A549 (cell line): ENCODE measurements at regions not wholly inside any gene's neighbourhood (a gene's known extent, or its start where the extent isn't known, plus 50 kb on each side); places are given as distances from the start of the nearest gene placed in this dataset.

ENCODE experiments used
- ATAC-seq, 2 experiments: fragments of 200-7000 bp in 1 of 2; fragments of >200 bp in 1 of 2; cut with Nextera tagmentation in 1 of 2; cut with Tn5 transposase in 1 of 2; 3 replicates each; pipeline versions ENCODE4 v1.8.0 to v1.9.1; 2018 to 2020; ENCODE audit warnings: mild to moderate bottlenecking in 1 of 2, moderate library complexity in 1 of 2
- CTCF ChIA-PET: fragments of 300-600 bp; sonication (Branson Sonifier 250); formaldehyde crosslinking; extraction: SDS; loops from one replicate; lab custom pipeline; 2021; ENCODE audit warnings: antibody characterized with exemption, inconsistent platforms; lab: Yijun Ruan, JAX
- POLR2A ChIA-PET: fragments of 350-600 bp; formaldehyde crosslinking; extraction: SDS; loops from one replicate; lab custom pipeline; 2021; ENCODE audit warnings: antibody characterized with exemption, inconsistent platforms; lab: Yijun Ruan, JAX
- DNase-seq, 2 experiments: peaks; one replicate each; pipeline versions ENCODE4 v3.0.0 to v3.0.0-alpha.2; 2011 to 2016; ENCODE audit warnings: low read depth in 1 of 2, low spot score in 1 of 2
- FAIRE-seq: peaks from 2 replicates; lab custom pipeline; 2011; peaks lifted over from hg19 to GRCh38; lab: Jason Lieb, UNC
- H3K27ac ChIP-seq, 2 experiments: fragments of >200 bp; sonication (Bioruptor Twin); formaldehyde crosslinking; 3 replicates each; pipeline ENCODE4 v1.5.1; 2016 to 2017
- H3K4me1 ChIP-seq: fragments of >200 bp; sonication (Bioruptor Twin); formaldehyde crosslinking; 3 replicates; pipeline ENCODE4 v1.6.1; 2016
- H3K4me2 ChIP-seq: fragments of >200 bp; sonication (Bioruptor Twin); formaldehyde crosslinking; 3 replicates; pipeline ENCODE4 v1.6.1; 2016
- H3K4me3 ChIP-seq: fragments of >200 bp; sonication (Bioruptor Twin); formaldehyde crosslinking; 3 replicates; pipeline ENCODE4 v1.5.1; 2016
- H3K9me3 ChIP-seq: fragments of >200 bp; sonication (Bioruptor Twin); formaldehyde crosslinking; 3 replicates; pipeline ENCODE4 v1.6.1; 2016
- CBX8 ChIP-seq: fragments of 200-600 bp; sonication (generic); IDR thresholded peaks from 2 replicates; pipeline ENCODE4 v1.6.1; 2016
- CEBPB ChIP-seq, 2 experiments: fragments of >200 bp in 1 of 2; sonication (Bioruptor Twin) in 1 of 2; formaldehyde crosslinking in 1 of 2; IDR thresholded peaks; 2 replicates each; pipeline ENCODE4 v1.6.1; 2012 to 2016
- EHMT2 ChIP-seq: fragments of 200-600 bp; sonication (generic); IDR thresholded peaks from 2 replicates; pipeline ENCODE4 v1.6.1; 2016; ENCODE audit warnings: antibody characterized with exemption, low read depth, mild to moderate bottlenecking, moderate library complexity
- ELK1 ChIP-seq: fragments of 150-350 bp; IDR thresholded peaks from 2 replicates; pipeline ENCODE4 v1.6.1; 2014; ENCODE audit warnings: low read depth, mild to moderate bottlenecking, low read length
- EP300 ChIP-seq, 2 experiments: fragments of >200 bp; sonication (Bioruptor Twin); formaldehyde crosslinking; IDR thresholded peaks; 2 replicates in 1 of 2; 3 replicates in 1 of 2; pipeline ENCODE4 v1.6.1; 2016 to 2017
- FOSB ChIP-seq: fragments of 250-450 bp; sonication (Bioruptor Pico); IDR thresholded peaks from 2 replicates; pipeline ENCODE4 v1.5.0; 2020; ENCODE audit warnings: mild to moderate bottlenecking, moderate library complexity
- FOSL2 ChIP-seq, 2 experiments: fragments of 450-650 bp in 1 of 2; fragments of >200 bp in 1 of 2; sonication (Bioruptor Twin) in 1 of 2; formaldehyde crosslinking; IDR thresholded peaks; 2 replicates each; pipeline versions ENCODE4 v1.5.0 to v1.6.1; 2016 to 2020; ENCODE audit warnings: mild to moderate bottlenecking in 1 of 2, moderate library complexity in 1 of 2
- FOXS1 ChIP-seq: fragments of 250-450 bp; sonication (Bioruptor Pico); IDR thresholded peaks from 2 replicates; pipeline ENCODE4 v1.5.0; 2020; ENCODE audit warnings: mild to moderate bottlenecking, moderate library complexity
- HOXB13 ChIP-seq: fragments of 250-450 bp; sonication (Bioruptor Pico); IDR thresholded peaks from 2 replicates; pipeline ENCODE4 v1.5.0; 2020; ENCODE audit warnings: low read depth, mild to moderate bottlenecking, moderate library complexity
- HOXB5 ChIP-seq: fragments of 250-450 bp; sonication (Bioruptor Pico); IDR thresholded peaks from 2 replicates; pipeline ENCODE4 v1.5.0; 2020; ENCODE audit warnings: mild to moderate bottlenecking, moderate library complexity
- JUN ChIP-seq, 2 experiments: fragments of >200 bp; sonication (Bioruptor Twin); formaldehyde crosslinking; IDR thresholded peaks; 2 replicates in 1 of 2; 3 replicates in 1 of 2; pipeline ENCODE4 v1.6.1; 2016 to 2017
- JUNB ChIP-seq: fragments of >200 bp; sonication (Bioruptor Twin); formaldehyde crosslinking; IDR thresholded peaks from 2 replicates; pipeline ENCODE4 v1.6.1; 2016
- MAFK ChIP-seq: fragments of 450-650 bp; IDR thresholded peaks from 2 replicates; pipeline ENCODE4 v1.6.1; 2014; ENCODE audit not compliant: partially characterized antibody
- MAX ChIP-seq: IDR thresholded peaks from 2 replicates; pipeline ENCODE4 v1.6.1; 2012
- MAZ ChIP-seq: fragments of 150-350 bp; IDR thresholded peaks from 2 replicates; pipeline ENCODE4 v1.6.1; 2014; ENCODE audit warnings: antibody characterized with exemption, low read depth, low read length, borderline replicate concordance
- MYC ChIP-seq: IDR thresholded peaks from 2 replicates; pipeline ENCODE4 v1.6.1; 2012; ENCODE audit warnings: mild to moderate bottlenecking, inconsistent platforms, low read length, improper control_type of control experiment, borderline replicate concordance
- NPAS2 ChIP-seq: fragments of 250-450 bp; sonication (Bioruptor Pico); IDR thresholded peaks from 2 replicates; pipeline ENCODE4 v1.8.0; 2022; ENCODE audit warnings: mild to moderate bottlenecking, moderate library complexity, borderline replicate concordance
- RAD21 ChIP-seq, 2 experiments: fragments of >200 bp in 1 of 2; sonication (Bioruptor Twin) in 1 of 2; formaldehyde crosslinking in 1 of 2; IDR thresholded peaks in 1 of 2; conservative IDR thresholded peaks in 1 of 2; 2 replicates in 1 of 2; 3 replicates in 1 of 2; pipeline ENCODE4 v1.6.1; 2012 to 2018; ENCODE audit warnings: inconsistent platforms in 1 of 2
- RARB ChIP-seq: fragments of 250-450 bp; sonication (Bioruptor Pico); IDR thresholded peaks from 2 replicates; pipeline ENCODE4 v1.8.0; 2021; ENCODE audit warnings: mild to moderate bottlenecking, moderate library complexity
- RCOR1 ChIP-seq: fragments of 150-350 bp; IDR thresholded peaks from 2 replicates; pipeline ENCODE4 v1.6.1; 2014; ENCODE audit warnings: antibody characterized with exemption, low read length, low read depth
- RFX5 ChIP-seq: fragments of 450-650 bp; IDR thresholded peaks from 2 replicates; pipeline ENCODE4 v1.7.1; 2014; ENCODE audit warnings: antibody characterized with exemption, mild to moderate bottlenecking, moderate library complexity
- RNF2 ChIP-seq: fragments of 200-600 bp; sonication (generic); IDR thresholded peaks from 2 replicates; pipeline ENCODE4 v1.6.1; 2016; ENCODE audit warnings: low read depth, mild to moderate bottlenecking, antibody characterized with exemption, moderate library complexity, borderline replicate concordance
- SMC3 ChIP-seq: fragments of >200 bp; sonication (Bioruptor Twin); formaldehyde crosslinking; IDR thresholded peaks from 3 replicates; pipeline ENCODE4 v1.6.1; 2018; ENCODE audit warnings: inconsistent platforms
- TFCP2L1 ChIP-seq: fragments of 250-450 bp; sonication (Bioruptor Pico); IDR thresholded peaks from 2 replicates; pipeline ENCODE4 v1.5.0; 2021; ENCODE audit warnings: mild to moderate bottlenecking
- ZC3H11A ChIP-seq: fragments of 450-650 bp; IDR thresholded peaks from 2 replicates; pipeline ENCODE4 v1.6.1; 2014; ENCODE audit warnings: antibody characterized with exemption, mild to moderate bottlenecking
- ZSCAN20 ChIP-seq: fragments of 250-450 bp; sonication (Bioruptor Pico); IDR thresholded peaks from 2 replicates; pipeline ENCODE4 v1.8.0; 2022; ENCODE audit warnings: mild to moderate bottlenecking, moderate library complexity
- WGBS: methylation state at CpG from one replicate; pipeline ENCODE4 v1.1.6; 2017; ENCODE audit errors: missing lambda C conversion rate; 5-methylcytosine and 5-hydroxymethylcytosine counted together
- TF ChIP-seq, protein P1 (sequence below): fragments of >200 bp; sonication (Bioruptor Twin); formaldehyde crosslinking; IDR thresholded peaks from 3 replicates; pipeline ENCODE4 v1.5.1; 2016
- TF ChIP-seq, protein P2 (sequence below): IDR thresholded peaks from 2 replicates; pipeline ENCODE4 v1.6.1; 2012; ENCODE audit warnings: low read depth, borderline replicate concordance
- TF ChIP-seq, protein P3 (sequence below): fragments of 250-450 bp; sonication (Bioruptor Pico); IDR thresholded peaks from 2 replicates; pipeline ENCODE4 v1.5.0; 2020; ENCODE audit warnings: low read depth, mild to moderate bottlenecking, moderate library complexity

DNA sequence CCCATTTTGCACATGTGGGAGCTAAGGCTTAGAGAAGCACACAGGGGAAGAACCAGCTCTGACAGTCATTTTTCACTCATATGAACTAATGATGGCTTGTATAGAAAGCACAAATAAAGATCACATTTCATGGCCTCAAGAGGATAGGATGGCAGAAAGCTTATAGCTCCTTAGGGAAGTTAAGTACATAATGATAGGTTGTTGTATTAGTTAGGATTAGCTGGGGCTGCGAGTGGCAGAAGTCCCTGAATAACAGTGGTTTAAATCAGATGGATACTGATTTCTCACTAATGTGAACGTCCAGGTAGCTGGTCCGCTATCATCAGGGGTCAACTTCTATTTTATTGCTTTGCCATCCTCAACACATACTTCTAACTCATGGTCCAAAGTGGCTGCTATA lies 284.0 kb downstream of the RPS6KC1 start (continued):
- no peak for TF ChIP-seq MAZ
- no peak for TF ChIP-seq MAX
- no peak for TF ChIP-seq EHMT2
- TF ChIP-seq RARB (CRISPR knock-in tag), result no peak
- no peak for TF ChIP-seq FOSB (CRISPR knock-in tag)
- no peak for TF ChIP-seq MAFK

- Histone ChIP-seq H3K9me3 (no peaks in the 10 kb centered on the region), H3K4me1 (no peaks in the 10 kb centered on the region), H3K27ac (no peak overlapping the region), H3K4me2 (no peak overlapping the region), H3K4me3 (no peak overlapping the region)
- POLR2A ChIA-PET, result no interaction called here
- CTCF ChIA-PET, result no interaction called here
- 0 out of 6 replicates have a peak, but pooled peaks of 1 of the 2 experiments have one; percentile 17 for ATAC-seq
- 36% methylated on average over 3 of the region's 3 CpGs for WGBS
- TF ChIP-seq HOXB5 (CRISPR knock-in tag), result no peak
- no peak for TF ChIP-seq CBX8
- TF ChIP-seq JUN (IDR thresholded peaks at IDR 0.05), result no peak
- no peak for TF ChIP-seq ZSCAN20
- no peak for TF ChIP-seq MYC
- no peak for TF ChIP-seq RCOR1
- no peak for TF ChIP-seq TFCP2L1 (CRISPR knock-in tag)
- no peak for DNase-seq
- FAIRE-seq, result no peak
Observed at GRCh38 chr1:213337025-213337678, 286.1 kb downstream of the RPS6KC1 start.

DNA sequence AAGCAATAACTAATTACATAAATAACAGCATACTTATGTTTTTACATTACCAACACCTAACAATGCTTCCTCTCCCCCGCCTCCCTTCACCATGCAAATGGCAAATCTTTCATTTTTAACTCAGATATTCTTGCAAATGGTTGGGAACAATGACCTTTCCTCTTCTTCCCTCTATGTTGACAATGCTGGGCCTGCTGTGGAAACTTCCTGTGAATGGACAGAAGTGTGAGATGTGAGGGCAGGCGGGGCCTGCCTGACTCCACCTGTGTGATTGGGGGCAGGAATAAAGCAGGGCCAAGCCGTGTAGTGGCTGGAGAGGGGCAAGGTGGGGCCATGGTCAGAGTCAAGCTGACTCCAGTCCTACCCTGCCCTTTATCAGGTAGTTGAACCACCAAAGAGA lies 289.6 kb downstream of the RPS6KC1 start:
- no peaks in the 10 kb centered on the region for H3K4me1 ChIP-seq
- WGBS, result 12% methylated on average over 3 of the region's 3 CpGs
- TF ChIP-seq FOXS1 (CRISPR knock-in tag) (no peak), RNF2 (no peak), EHMT2 (no peak)
- H3K27ac ChIP-seq, result no peak overlapping the region
- POLR2A ChIA-PET, result no interaction called here
- CTCF ChIA-PET, result no interaction called here
- peaks cover 4% of the 10 kb centered on the region; the same call in 1 of the 3 replicates for H3K9me3 ChIP-seq
- H3K4me2 ChIP-seq, result no peak overlapping the region
- no peak for FAIRE-seq
- DNase-seq, result no peak
- ATAC-seq, result no peak
- H3K4me3 ChIP-seq, result no peak overlapping the region

DNA sequence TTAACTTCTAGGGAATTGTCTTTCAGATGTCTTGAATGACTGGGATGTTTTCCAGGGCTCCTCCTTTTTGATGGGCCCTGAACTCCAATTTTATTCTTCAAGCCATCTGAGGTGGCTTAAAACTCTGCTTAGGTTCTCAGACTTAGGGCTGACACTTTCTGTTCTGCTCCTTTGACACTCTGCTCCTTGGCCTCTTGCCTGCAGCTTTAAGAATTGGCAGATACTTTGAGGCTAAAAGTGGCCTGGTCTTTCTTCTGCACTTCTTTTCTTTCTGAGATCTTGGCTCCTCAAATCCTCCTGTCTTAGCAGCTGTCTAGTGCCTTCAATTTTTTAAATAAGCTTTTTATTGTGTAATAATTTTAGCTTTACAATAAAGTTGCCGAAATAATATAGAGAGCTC lies 294.6 kb downstream of the RPS6KC1 start:
- H3K4me3 ChIP-seq, result no peak overlapping the region
- H3K4me2 ChIP-seq, result no peak overlapping the region
- DNase-seq (no peak), ATAC-seq (no peak), FAIRE-seq (no peak)
- ChIA-PET CTCF (no interaction called here), POLR2A (no interaction called here)
- 40% methylated on average over 1 of the region's 1 CpG for WGBS
- H3K4me1 ChIP-seq, result no peaks in the 10 kb centered on the region
- H3K9me3 ChIP-seq, result peaks cover 4% of the 10 kb centered on the region; the same call in 1 of the 3 replicates
- no peak overlapping the region for H3K27ac ChIP-seq
- no peak for TF ChIP-seq SMC3
- TF ChIP-seq EP300 (IDR thresholded peaks at IDR 0.05), result no peak
- no peak for TF ChIP-seq ZC3H11A
- TF ChIP-seq FOSL2 (IDR thresholded peaks at IDR 0.05), result no peak
- no peak for TF ChIP-seq FOSL2 (CRISPR knock-in tag; IDR thresholded peaks at IDR 0.05)
- TF ChIP-seq, protein P1, sequence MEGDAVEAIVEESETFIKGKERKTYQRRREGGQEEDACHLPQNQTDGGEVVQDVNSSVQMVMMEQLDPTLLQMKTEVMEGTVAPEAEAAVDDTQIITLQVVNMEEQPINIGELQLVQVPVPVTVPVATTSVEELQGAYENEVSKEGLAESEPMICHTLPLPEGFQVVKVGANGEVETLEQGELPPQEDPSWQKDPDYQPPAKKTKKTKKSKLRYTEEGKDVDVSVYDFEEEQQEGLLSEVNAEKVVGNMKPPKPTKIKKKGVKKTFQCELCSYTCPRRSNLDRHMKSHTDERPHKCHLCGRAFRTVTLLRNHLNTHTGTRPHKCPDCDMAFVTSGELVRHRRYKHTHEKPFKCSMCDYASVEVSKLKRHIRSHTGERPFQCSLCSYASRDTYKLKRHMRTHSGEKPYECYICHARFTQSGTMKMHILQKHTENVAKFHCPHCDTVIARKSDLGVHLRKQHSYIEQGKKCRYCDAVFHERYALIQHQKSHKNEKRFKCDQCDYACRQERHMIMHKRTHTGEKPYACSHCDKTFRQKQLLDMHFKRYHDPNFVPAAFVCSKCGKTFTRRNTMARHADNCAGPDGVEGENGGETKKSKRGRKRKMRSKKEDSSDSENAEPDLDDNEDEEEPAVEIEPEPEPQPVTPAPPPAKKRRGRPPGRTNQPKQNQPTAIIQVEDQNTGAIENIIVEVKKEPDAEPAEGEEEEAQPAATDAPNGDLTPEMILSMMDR, result no peak
- TF ChIP-seq, protein P2, sequence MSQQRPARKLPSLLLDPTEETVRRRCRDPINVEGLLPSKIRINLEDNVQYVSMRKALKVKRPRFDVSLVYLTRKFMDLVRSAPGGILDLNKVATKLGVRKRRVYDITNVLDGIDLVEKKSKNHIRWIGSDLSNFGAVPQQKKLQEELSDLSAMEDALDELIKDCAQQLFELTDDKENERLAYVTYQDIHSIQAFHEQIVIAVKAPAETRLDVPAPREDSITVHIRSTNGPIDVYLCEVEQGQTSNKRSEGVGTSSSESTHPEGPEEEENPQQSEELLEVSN, result no peak
- TF ChIP-seq NPAS2 (CRISPR knock-in tag), result no peak
- no peak for TF ChIP-seq ZSCAN20
- TF ChIP-seq, protein P3, sequence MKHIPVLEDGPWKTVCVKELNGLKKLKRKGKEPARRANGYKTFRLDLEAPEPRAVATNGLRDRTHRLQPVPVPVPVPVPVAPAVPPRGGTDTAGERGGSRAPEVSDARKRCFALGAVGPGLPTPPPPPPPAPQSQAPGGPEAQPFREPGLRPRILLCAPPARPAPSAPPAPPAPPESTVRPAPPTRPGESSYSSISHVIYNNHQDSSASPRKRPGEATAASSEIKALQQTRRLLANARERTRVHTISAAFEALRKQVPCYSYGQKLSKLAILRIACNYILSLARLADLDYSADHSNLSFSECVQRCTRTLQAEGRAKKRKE (CRISPR knock-in tag), result no peak
- TF ChIP-seq RFX5, result no peak
- no peak for TF ChIP-seq CEBPB (IDR thresholded peaks at IDR 0.05)
- no peak for TF ChIP-seq HOXB13 (CRISPR knock-in tag)
- no peak for TF ChIP-seq MAX
- TF ChIP-seq JUNB, result no peak
- no peak for TF ChIP-seq ELK1
- TF ChIP-seq RAD21 (conservative IDR thresholded peaks at IDR 0.05 in 1 of 2, IDR thresholded peaks at IDR 0.05 in 1 of 2), result no peak
